Uterus (tissue), 2 donors: ENCODE measurements at regions not wholly inside any gene's neighbourhood (a gene's known extent, or its start where the extent isn't known, plus 50 kb on each side); places are given as distances from the start of the nearest gene placed in this dataset.

Experiments
- POLR2A ChIP-seq, 2 donors: fragments of 450-650 bp; IDR thresholded peaks; one replicate each; pipeline ENCODE4 v1.6.1; 2016; ENCODE audit warnings: antibody characterized with exemption in 2 of 2, mild to moderate bottlenecking in 1 of 2, moderate library complexity in 1 of 2
- TF ChIP-seq, protein P1 (sequence below), 4 experiments: fragments of 200-600 bp in 2 of 4; fragments of 450-650 bp in 2 of 4; sonication (generic) in 2 of 4; IDR thresholded peaks; one replicate each; pipeline ENCODE4 v1.5.1; 2016 to 2019; ENCODE audit warnings: antibody characterized with exemption in 4 of 4, mild to moderate bottlenecking in 2 of 4, moderate library complexity in 1 of 4

DNA sequence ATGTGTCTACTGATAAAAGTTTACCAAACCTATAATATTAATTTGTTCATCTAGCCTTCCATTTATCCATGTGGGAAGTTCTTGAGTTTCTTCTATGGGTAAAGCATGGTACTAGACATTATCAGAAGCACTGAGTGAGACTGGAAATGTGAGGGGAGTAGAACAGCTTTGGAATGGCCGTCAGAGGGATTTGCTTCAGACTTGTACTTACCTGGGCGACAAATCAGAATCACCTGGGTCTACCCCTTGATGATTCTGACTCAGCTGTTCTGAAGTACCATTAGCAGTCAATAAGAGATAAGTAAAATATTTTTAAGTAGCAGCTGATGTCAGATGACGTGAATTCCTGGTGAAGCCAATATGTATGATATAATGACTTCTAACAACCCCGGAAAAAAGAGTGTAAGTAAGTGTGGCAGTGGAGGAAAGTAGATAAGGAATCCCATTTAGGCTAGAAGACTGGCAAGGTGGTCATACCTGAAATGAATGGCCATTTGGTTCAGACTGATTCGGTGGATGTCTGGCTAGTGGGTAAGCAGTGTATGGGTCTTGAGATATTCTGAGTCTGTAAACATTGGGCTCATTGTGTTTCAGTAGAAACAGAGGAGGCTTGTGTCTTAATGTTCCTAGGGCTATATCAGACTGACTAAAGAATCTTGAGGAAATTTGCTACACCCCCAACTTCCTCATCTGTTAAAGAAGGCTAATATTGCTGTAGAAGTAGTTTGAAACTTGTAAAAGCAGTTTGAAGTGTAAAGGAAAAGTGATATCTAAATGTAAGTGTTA is 409.2 kb downstream of the NKX6-1 start:
- TF ChIP-seq, protein P1, sequence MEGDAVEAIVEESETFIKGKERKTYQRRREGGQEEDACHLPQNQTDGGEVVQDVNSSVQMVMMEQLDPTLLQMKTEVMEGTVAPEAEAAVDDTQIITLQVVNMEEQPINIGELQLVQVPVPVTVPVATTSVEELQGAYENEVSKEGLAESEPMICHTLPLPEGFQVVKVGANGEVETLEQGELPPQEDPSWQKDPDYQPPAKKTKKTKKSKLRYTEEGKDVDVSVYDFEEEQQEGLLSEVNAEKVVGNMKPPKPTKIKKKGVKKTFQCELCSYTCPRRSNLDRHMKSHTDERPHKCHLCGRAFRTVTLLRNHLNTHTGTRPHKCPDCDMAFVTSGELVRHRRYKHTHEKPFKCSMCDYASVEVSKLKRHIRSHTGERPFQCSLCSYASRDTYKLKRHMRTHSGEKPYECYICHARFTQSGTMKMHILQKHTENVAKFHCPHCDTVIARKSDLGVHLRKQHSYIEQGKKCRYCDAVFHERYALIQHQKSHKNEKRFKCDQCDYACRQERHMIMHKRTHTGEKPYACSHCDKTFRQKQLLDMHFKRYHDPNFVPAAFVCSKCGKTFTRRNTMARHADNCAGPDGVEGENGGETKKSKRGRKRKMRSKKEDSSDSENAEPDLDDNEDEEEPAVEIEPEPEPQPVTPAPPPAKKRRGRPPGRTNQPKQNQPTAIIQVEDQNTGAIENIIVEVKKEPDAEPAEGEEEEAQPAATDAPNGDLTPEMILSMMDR (IDR thresholded peaks at IDR 0.05) = no peak
- TF ChIP-seq POLR2A (IDR thresholded peaks at IDR 0.05) = no peak
